Breast epithelium (tissue), 3 donors: ENCODE measurements at regions not wholly inside any gene's neighbourhood (a gene's known extent, or its start where the extent isn't known, plus 50 kb on each side); places are given as distances from the start of the nearest gene placed in this dataset.

Experiments used
- POLR2A ChIP-seq: fragments of 450-650 bp; IDR thresholded peaks from one replicate; pipeline ENCODE4 v1.6.1; 2016; ENCODE audit warnings: antibody characterized with exemption, mild to moderate bottlenecking, moderate library complexity
- TF ChIP-seq, protein P1 (sequence below), 3 donors: fragments of 450-650 bp; IDR thresholded peaks; one replicate each; pipeline ENCODE4 v1.5.1; 2016 to 2017; ENCODE audit warnings: antibody characterized with exemption in 3 of 3, mild to moderate bottlenecking in 3 of 3, moderate library complexity in 3 of 3

DNA sequence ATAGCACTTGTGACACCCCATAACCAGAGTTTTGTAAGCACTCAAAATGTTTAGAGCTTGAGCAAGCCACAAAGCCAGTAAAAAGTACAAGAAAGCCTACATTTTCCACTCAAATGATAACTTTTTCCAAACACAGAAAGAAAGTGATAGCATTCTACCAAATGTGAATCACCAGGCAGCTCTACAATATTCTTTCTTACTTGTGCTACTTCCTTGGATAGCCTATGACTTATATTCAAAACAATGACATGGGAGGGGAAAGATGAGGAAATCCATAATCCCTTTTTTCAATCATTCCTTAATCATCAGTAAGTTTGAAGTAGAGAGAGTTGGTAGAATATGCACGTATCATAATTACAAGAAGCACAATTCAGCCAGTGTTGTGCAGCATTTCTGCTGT lies 650.8 kb upstream of the PCDH9 start:
- TF ChIP-seq, protein P1, sequence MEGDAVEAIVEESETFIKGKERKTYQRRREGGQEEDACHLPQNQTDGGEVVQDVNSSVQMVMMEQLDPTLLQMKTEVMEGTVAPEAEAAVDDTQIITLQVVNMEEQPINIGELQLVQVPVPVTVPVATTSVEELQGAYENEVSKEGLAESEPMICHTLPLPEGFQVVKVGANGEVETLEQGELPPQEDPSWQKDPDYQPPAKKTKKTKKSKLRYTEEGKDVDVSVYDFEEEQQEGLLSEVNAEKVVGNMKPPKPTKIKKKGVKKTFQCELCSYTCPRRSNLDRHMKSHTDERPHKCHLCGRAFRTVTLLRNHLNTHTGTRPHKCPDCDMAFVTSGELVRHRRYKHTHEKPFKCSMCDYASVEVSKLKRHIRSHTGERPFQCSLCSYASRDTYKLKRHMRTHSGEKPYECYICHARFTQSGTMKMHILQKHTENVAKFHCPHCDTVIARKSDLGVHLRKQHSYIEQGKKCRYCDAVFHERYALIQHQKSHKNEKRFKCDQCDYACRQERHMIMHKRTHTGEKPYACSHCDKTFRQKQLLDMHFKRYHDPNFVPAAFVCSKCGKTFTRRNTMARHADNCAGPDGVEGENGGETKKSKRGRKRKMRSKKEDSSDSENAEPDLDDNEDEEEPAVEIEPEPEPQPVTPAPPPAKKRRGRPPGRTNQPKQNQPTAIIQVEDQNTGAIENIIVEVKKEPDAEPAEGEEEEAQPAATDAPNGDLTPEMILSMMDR (IDR thresholded peaks at IDR 0.05), result no peak
- no peak for TF ChIP-seq POLR2A
